Right ventricle myocardium superior (tissue), 1 donor: ENCODE measurements at regions not wholly inside any gene's neighbourhood (a gene's known extent, or its start where the extent isn't known, plus 50 kb on each side); places are given as distances from the start of the nearest gene placed in this dataset.
"Not testable (repeated sequence)": the region's sequence is repeated elsewhere in the genome, so short reads cannot be mapped to it uniquely, and the experiment has no call there.

Source experiments
- ATAC-seq: fragments of 200-7000 bp; cut with Tn5 transposase; one replicate; pipeline ENCODE4 v1.9.1; 2020; ENCODE audit warnings: mild to moderate bottlenecking; ENCODE audit not compliant: poor library complexity
- DNase-seq: peaks from one replicate; pipeline ENCODE4 v3.0.0-alpha.2; 2020
- intact Hi-C: fragments of 100-400 bp; cut with DNase I; formaldehyde crosslinking; loops from one replicate; pipeline ENCODE4 v1.11.2; 2022
- donor health status: DM: no; HTN: yes; CAD: no; lungs with severe emphysema.

GRCh38 chr11:37450613-37451012 is 852.6 kb upstream of the RAG2 start:
- ATAC-seq (no peak), DNase-seq (no peak)
- intact Hi-C loops: no loop called here

GRCh38 chr11:37449146-37449545 is 851.1 kb upstream of the RAG2 start:
- no peak for DNase-seq
- ATAC-seq: peak; percentile 74
- intact Hi-C loops: no loop called here

GRCh38 chr11:37442576-37442975 is 844.5 kb upstream of the RAG2 start:
- DNase-seq (no peak), ATAC-seq (no peak)
- intact Hi-C loops: no loop called here

GRCh38 chr11:37431633-37432230 is 833.7 kb upstream of the RAG2 start:
- ATAC-seq, DNase-seq, intact Hi-C loops: not testable (repeated sequence)

GRCh38 chr11:37430966-37431632 is 833.1 kb upstream of the RAG2 start:
- intact Hi-C loops, DNase-seq, ATAC-seq: not testable (repeated sequence)

- ATAC-seq: no peak
- intact Hi-C loops: no loop called here
These were observed 824.5 kb upstream of the RAG2 start for GRCh38 chr11:37422511-37422910.

GRCh38 chr11:37411289-37411688 is 813.3 kb upstream of the RAG2 start:
- ATAC-seq (no peak), DNase-seq (no peak)
- intact Hi-C loops: no loop called here

More at GRCh38 chr11:37422511-37422910, 824.5 kb upstream of the RAG2 start:
- DNase-seq: no peak

- intact Hi-C loops: no loop called here
- DNase-seq (no peak), ATAC-seq (no peak)
These were observed 811.1 kb upstream of the RAG2 start for GRCh38 chr11:37409124-37409523.

- intact Hi-C loops: no loop called here
- no peak for DNase-seq
- no peak for ATAC-seq
These were observed 809.4 kb upstream of the RAG2 start for GRCh38 chr11:37407461-37407860.

- ATAC-seq: no peak
- intact Hi-C loops: no loop called here
- DNase-seq: no peak
These were observed 808.6 kb upstream of the RAG2 start for GRCh38 chr11:37406651-37407050.

GRCh38 chr11:37404231-37404630 is 806.2 kb upstream of the RAG2 start:
- ATAC-seq (no peak), DNase-seq (no peak)
- intact Hi-C loops: no loop called here

- DNase-seq: no peak
- no peak for ATAC-seq
- intact Hi-C loops: no loop called here
These were observed 804.6 kb upstream of the RAG2 start for GRCh38 chr11:37402663-37403062.

- ATAC-seq: no peak
- intact Hi-C loops: no loop called here
- no peak for DNase-seq
These were observed 796.3 kb upstream of the RAG2 start for GRCh38 chr11:37394236-37394870.

GRCh38 chr11:37391615-37392014 is 793.6 kb upstream of the RAG2 start:
- intact Hi-C loops: no loop called here
- no peak for ATAC-seq

GRCh38 chr11:37390576-37391083 is 792.6 kb upstream of the RAG2 start:
- DNase-seq (no peak), ATAC-seq (no peak)
- intact Hi-C loops: no loop called here

More at GRCh38 chr11:37391615-37392014, 793.6 kb upstream of the RAG2 start:
- DNase-seq: no peak

GRCh38 chr11:37378958-37379357 is 780.9 kb upstream of the RAG2 start:
- ATAC-seq (no peak), DNase-seq (no peak)
- intact Hi-C loops: no loop called here

GRCh38 chr11:37372667-37373066 is 774.6 kb upstream of the RAG2 start:
- intact Hi-C loops: no loop called here
- DNase-seq (no peak), ATAC-seq (no peak)

GRCh38 chr11:37371346-37371970 is 773.4 kb upstream of the RAG2 start:
- ATAC-seq (no peak), DNase-seq (no peak)
- intact Hi-C loops: no loop called here

GRCh38 chr11:37370817-37371216 is 772.8 kb upstream of the RAG2 start:
- no peak for ATAC-seq

More at GRCh38 chr11:37370817-37371216, 772.8 kb upstream of the RAG2 start:
- DNase-seq: no peak
- intact Hi-C loops: no loop called here
